ENCODE measurements at regions not wholly inside any gene's neighbourhood (a gene's known extent, or its start where the extent isn't known, plus 50 kb on each side); places are given as distances from the start of the nearest gene placed in this dataset.

- TF ChIP-seq JUND (IDR thresholded peaks at IDR 0.05): no peak
- no peak for TF ChIP-seq REST (IDR thresholded peaks at IDR 0.05; ENCODE audit: low read depth)
- TF ChIP-seq, protein P1, sequence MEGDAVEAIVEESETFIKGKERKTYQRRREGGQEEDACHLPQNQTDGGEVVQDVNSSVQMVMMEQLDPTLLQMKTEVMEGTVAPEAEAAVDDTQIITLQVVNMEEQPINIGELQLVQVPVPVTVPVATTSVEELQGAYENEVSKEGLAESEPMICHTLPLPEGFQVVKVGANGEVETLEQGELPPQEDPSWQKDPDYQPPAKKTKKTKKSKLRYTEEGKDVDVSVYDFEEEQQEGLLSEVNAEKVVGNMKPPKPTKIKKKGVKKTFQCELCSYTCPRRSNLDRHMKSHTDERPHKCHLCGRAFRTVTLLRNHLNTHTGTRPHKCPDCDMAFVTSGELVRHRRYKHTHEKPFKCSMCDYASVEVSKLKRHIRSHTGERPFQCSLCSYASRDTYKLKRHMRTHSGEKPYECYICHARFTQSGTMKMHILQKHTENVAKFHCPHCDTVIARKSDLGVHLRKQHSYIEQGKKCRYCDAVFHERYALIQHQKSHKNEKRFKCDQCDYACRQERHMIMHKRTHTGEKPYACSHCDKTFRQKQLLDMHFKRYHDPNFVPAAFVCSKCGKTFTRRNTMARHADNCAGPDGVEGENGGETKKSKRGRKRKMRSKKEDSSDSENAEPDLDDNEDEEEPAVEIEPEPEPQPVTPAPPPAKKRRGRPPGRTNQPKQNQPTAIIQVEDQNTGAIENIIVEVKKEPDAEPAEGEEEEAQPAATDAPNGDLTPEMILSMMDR (IDR thresholded peaks at IDR 0.05 in 2 of 3, conservative IDR thresholded peaks at IDR 0.05 in 1 of 3; ENCODE audit: borderline replicate concordance in 1 of 3, insufficient read depth in 1 of 3, low read depth in 2 of 3, low read length in 2 of 3): no peak
- no peak for TF ChIP-seq POLR2A (IDR thresholded peaks at IDR 0.05; ENCODE audit: borderline replicate concordance, extremely low read depth, insufficient read depth, insufficient read length)
- TF ChIP-seq, protein P2, sequence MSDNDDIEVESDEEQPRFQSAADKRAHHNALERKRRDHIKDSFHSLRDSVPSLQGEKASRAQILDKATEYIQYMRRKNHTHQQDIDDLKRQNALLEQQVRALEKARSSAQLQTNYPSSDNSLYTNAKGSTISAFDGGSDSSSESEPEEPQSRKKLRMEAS (IDR thresholded peaks at IDR 0.05): no peak
- TF ChIP-seq EZH2 (IDR thresholded peaks at IDR 0.05): no peak
- no peak for TF ChIP-seq ZNF274 (IDR thresholded peaks at IDR 0.05; ENCODE audit: low read depth, low read length)
- TF ChIP-seq SP1 (IDR thresholded peaks at IDR 0.05; ENCODE audit: low read depth): no peak
- TF ChIP-seq ELF1 (IDR thresholded peaks at IDR 0.05; ENCODE audit: borderline replicate concordance, low read depth): no peak
- TF ChIP-seq RAD21 (IDR thresholded peaks at IDR 0.05; ENCODE audit: low read depth): no peak
- no peak for TF ChIP-seq TCF7L2 (IDR thresholded peaks at IDR 0.05; ENCODE audit: borderline replicate concordance, extremely low read depth, insufficient read depth, insufficient read length)
- no peak for TF ChIP-seq EZH2phosphoT487 (IDR thresholded peaks at IDR 0.05; ENCODE audit: borderline replicate concordance)
- TF ChIP-seq POLR2AphosphoS5 (IDR thresholded peaks at IDR 0.05; ENCODE audit: low read depth, low read length): no peak
- no peak for TF ChIP-seq FOSL1 (IDR thresholded peaks at IDR 0.05; ENCODE audit: low read depth)
These were observed 61.7 kb upstream of the STX18 start for GRCh38 chr4:4603592-4603991.
